H9 (cell line): ENCODE measurements at regions not wholly inside any gene's neighbourhood (a gene's known extent, or its start where the extent isn't known, plus 50 kb on each side); places are given as distances from the start of the nearest gene placed in this dataset.

Source experiments
- DNase-seq: peaks from one replicate; pipeline ENCODE4 v3.0.0-alpha.2; 2017
- H2AFZ ChIP-seq: one replicate; pipeline ENCODE4 v1.6.1; 2013; ENCODE audit warnings: mild to moderate bottlenecking, low read length, control low read depth, moderate library complexity
- H2AK5ac ChIP-seq: 2 replicates; pipeline ENCODE4 v1.6.1; 2013; ENCODE audit warnings: low read length, control low read depth, mixed read lengths; ENCODE audit not compliant: insufficient read length
- H2BK120ac ChIP-seq: one replicate; pipeline ENCODE4 v1.6.1; 2013; ENCODE audit warnings: low read depth, mild to moderate bottlenecking, low read length, control low read depth, inconsistent platforms; ENCODE audit not compliant: poor library complexity, severe bottlenecking
- H2BK12ac ChIP-seq: 2 replicates; pipeline ENCODE4 v1.6.1; 2013; ENCODE audit warnings: low read length, control low read depth, mixed read lengths, low read depth; ENCODE audit not compliant: insufficient read length
- H2BK15ac ChIP-seq: 2 replicates; pipeline ENCODE4 v1.6.1; 2013; ENCODE audit warnings: low read depth, low read length, control low read depth
- H2BK20ac ChIP-seq: one replicate; pipeline ENCODE4 v1.6.1; 2013; ENCODE audit warnings: low read depth, mild to moderate bottlenecking, low read length, control low read depth, inconsistent platforms; ENCODE audit not compliant: poor library complexity, severe bottlenecking
- H2BK5ac ChIP-seq: 2 replicates; pipeline ENCODE4 v1.6.1; 2013; ENCODE audit warnings: low read length, control low read depth, mixed read lengths; ENCODE audit not compliant: insufficient read length
- H3K14ac ChIP-seq: 2 replicates; pipeline ENCODE4 v1.6.1; 2013; ENCODE audit warnings: low read length, control low read depth; ENCODE audit not compliant: insufficient read depth
- H3K18ac ChIP-seq: 2 replicates; pipeline ENCODE4 v1.6.1; 2013; ENCODE audit warnings: low read depth, mild to moderate bottlenecking, mixed read lengths, low read length, control low read depth; ENCODE audit not compliant: insufficient read length
- H3K23ac ChIP-seq: 2 replicates; pipeline ENCODE4 v1.6.1; 2013; ENCODE audit warnings: low read length, control low read depth, mixed read lengths, low read depth; ENCODE audit not compliant: insufficient read length
- H3K23me2 ChIP-seq: 2 replicates; pipeline ENCODE4 v1.6.1; 2013; ENCODE audit warnings: low read depth, mild to moderate bottlenecking, mixed read lengths, low read length, control low read depth; ENCODE audit not compliant: insufficient read length, poor library complexity, severe bottlenecking
- H3K27ac ChIP-seq: 2 replicates; pipeline ENCODE4 v1.5.1; 2013; ENCODE audit warnings: low read length, control low read depth, mixed read lengths, low read depth; ENCODE audit not compliant: insufficient read length
- H3K27me3 ChIP-seq: 2 replicates; pipeline ENCODE4 v1.6.1; 2013; ENCODE audit warnings: low read length, control low read depth, inconsistent platforms; ENCODE audit not compliant: insufficient read depth
- H3K4ac ChIP-seq: 2 replicates; pipeline ENCODE4 v1.6.1; 2013; ENCODE audit warnings: low read depth, mild to moderate bottlenecking, control low read depth, inconsistent platforms, low read length, moderate library complexity
- H3K4me1 ChIP-seq: 2 replicates; pipeline ENCODE4 v1.6.1; 2013; ENCODE audit warnings: low read length, control low read depth, inconsistent platforms; ENCODE audit not compliant: insufficient read depth
- H3K4me2 ChIP-seq: 2 replicates; pipeline ENCODE4 v1.6.1; 2013; ENCODE audit warnings: low read length, control low read depth, mixed read lengths; ENCODE audit not compliant: insufficient read length, insufficient read depth
- H3K56ac ChIP-seq: 2 replicates; pipeline ENCODE4 v1.6.1; 2013; ENCODE audit warnings: low read depth, mild to moderate bottlenecking, mixed read lengths, low read length, control low read depth; ENCODE audit not compliant: insufficient read length
- H3K79me1 ChIP-seq: 2 replicates; pipeline ENCODE4 v1.6.1; 2013; ENCODE audit warnings: low read depth, mild to moderate bottlenecking, moderate library complexity, low read length, control low read depth, inconsistent platforms; ENCODE audit not compliant: insufficient read depth, poor library complexity, severe bottlenecking
- H3K79me2 ChIP-seq: 2 replicates; pipeline ENCODE4 v1.6.1; 2013; ENCODE audit warnings: low read length, control low read depth, inconsistent platforms; ENCODE audit not compliant: insufficient read depth
- H3K9ac ChIP-seq: 2 replicates; pipeline ENCODE4 v1.6.1; 2013; ENCODE audit warnings: low read length, control low read depth, mixed read lengths; ENCODE audit not compliant: insufficient read length; ENCODE audit errors: extremely low read depth
- H3K9me3 ChIP-seq: one replicate; pipeline ENCODE4 v1.6.1; 2013; ENCODE audit warnings: low read depth, low read length, inconsistent platforms; ENCODE audit not compliant: control insufficient read depth
- H3T11ph ChIP-seq: one replicate; pipeline ENCODE4 v1.6.1; 2013; ENCODE audit warnings: mild to moderate bottlenecking, low read length, control low read depth, inconsistent platforms
- H4K20me1 ChIP-seq: one replicate; pipeline ENCODE4 v1.6.1; 2013; ENCODE audit not compliant: control insufficient read depth, insufficient read length, insufficient read depth
- H4K5ac ChIP-seq: 2 replicates; pipeline ENCODE4 v1.6.1; 2013; ENCODE audit warnings: low read depth, mild to moderate bottlenecking, mixed read lengths, low read length, control low read depth; ENCODE audit not compliant: insufficient read length
- H4K8ac ChIP-seq: replicated peaks from 2 replicates; pipeline ENCODE4 v1.6.1; 2013; ENCODE audit warnings: low read length, control low read depth, mixed read lengths, low read depth; ENCODE audit not compliant: insufficient read length
- H4K91ac ChIP-seq: 2 replicates; pipeline ENCODE4 v1.6.1; 2013; ENCODE audit warnings: low read depth, mild to moderate bottlenecking, moderate library complexity, mixed read lengths, low read length, control low read depth; ENCODE audit not compliant: insufficient read length
- H3K27ac Mint-ChIP-seq, 3 experiments: 2 replicates in 2 of 3; 3 replicates in 1 of 3; pipeline ENCODE4 v1.8.0; 2020 to 2021; ENCODE audit warnings: mixed read lengths in 3 of 3, mild to moderate bottlenecking in 1 of 3, moderate library complexity in 1 of 3
- H3K27me3 Mint-ChIP-seq: 2 replicates; pipeline ENCODE4 v1.8.0; 2021; ENCODE audit warnings: low read depth, mild to moderate bottlenecking, moderate library complexity, mixed read lengths
- H3K36me3 Mint-ChIP-seq, 3 experiments: 2 replicates in 2 of 3; 3 replicates in 1 of 3; pipeline ENCODE4 v1.8.0; 2020 to 2021; ENCODE audit warnings: low read depth in 3 of 3, mixed read lengths in 3 of 3; ENCODE audit not compliant: insufficient read depth in 1 of 3
- H3K4me1 Mint-ChIP-seq, 2 experiments: 2 replicates each; pipeline ENCODE4 v1.8.0; 2020; ENCODE audit warnings: mixed read lengths in 2 of 2
- H3K4me3 Mint-ChIP-seq, 2 experiments: 2 replicates in 1 of 2; 3 replicates in 1 of 2; pipeline ENCODE4 v1.8.0; 2020 to 2021; ENCODE audit warnings: mild to moderate bottlenecking in 2 of 2, mixed read lengths in 2 of 2, moderate library complexity in 1 of 2
- H3K9me3 Mint-ChIP-seq, 2 experiments: 2 replicates in 1 of 2; 3 replicates in 1 of 2; pipeline ENCODE4 v1.8.0; 2020; ENCODE audit warnings: mild to moderate bottlenecking in 2 of 2, mixed read lengths in 2 of 2, moderate library complexity in 1 of 2
- WGBS: extraction: QIAGEN DNeasy Blood & Tissue Kit; methylation state at CpG from one replicate; pipeline ENCODE4 v1.1.7; 2013; ENCODE audit warnings: missing lambda C conversion rate, low lambda C conversion rate, mixed read lengths; ENCODE audit not compliant: insufficient read length; ENCODE audit errors: extremely low coverage; 5-methylcytosine and 5-hydroxymethylcytosine counted together
- TF ChIP-seq, protein P1 (sequence below): fragments of 200-600 bp; sonication (generic); conservative IDR thresholded peaks from 3 replicates; pipeline ENCODE4 v1.8.0; 2021; ENCODE audit warnings: antibody characterized with exemption, mild to moderate bottlenecking

- H2BK15ac ChIP-seq, result no peak overlapping the region
- no peaks in the 10 kb centered on the region for H3K9me3 ChIP-seq
- no peak overlapping the region for H4K8ac ChIP-seq
- H3K18ac ChIP-seq, result no peak overlapping the region
- Mint-ChIP-seq H3K4me1 (peaks cover 11 to 14% of the 10 kb centered on the region in 2 experiments), H3K27me3 (no peaks in the 10 kb centered on the region), H3K4me3 (no peak overlapping the region), H3K9me3 (peaks cover 0 to 5% of the 10 kb centered on the region in 2 experiments; a peak in 4 of 5 replicates), H3K27ac (no peak overlapping the region), H3K36me3 (peaks cover 0 to 6% (median 0%) of the 10 kb centered on the region in 3 experiments; a peak in 3 of 7 replicates)
- H3K14ac ChIP-seq, result no peak overlapping the region
- no peak overlapping the region for H2BK5ac ChIP-seq
- no peaks in the 10 kb centered on the region for H3K79me2 ChIP-seq
- no peaks in the 10 kb centered on the region for H4K20me1 ChIP-seq
- H2BK120ac ChIP-seq, result no peak overlapping the region
- no peak overlapping the region for H3K56ac ChIP-seq
- H3K79me1 ChIP-seq, result no peaks in the 10 kb centered on the region
- no CpG with 5 or more reads among the region's 2 CpGs for WGBS
- H4K91ac ChIP-seq, result no peak overlapping the region
- no peak for DNase-seq
- no peak overlapping the region for H2BK12ac ChIP-seq
- no peak overlapping the region for H4K5ac ChIP-seq
- H3K9ac ChIP-seq, result no peak overlapping the region
- no peaks in the 10 kb centered on the region for H3K27me3 ChIP-seq
- no peak overlapping the region for H3K23ac ChIP-seq
- no peak overlapping the region for H3K4ac ChIP-seq
- TF ChIP-seq, protein P1, sequence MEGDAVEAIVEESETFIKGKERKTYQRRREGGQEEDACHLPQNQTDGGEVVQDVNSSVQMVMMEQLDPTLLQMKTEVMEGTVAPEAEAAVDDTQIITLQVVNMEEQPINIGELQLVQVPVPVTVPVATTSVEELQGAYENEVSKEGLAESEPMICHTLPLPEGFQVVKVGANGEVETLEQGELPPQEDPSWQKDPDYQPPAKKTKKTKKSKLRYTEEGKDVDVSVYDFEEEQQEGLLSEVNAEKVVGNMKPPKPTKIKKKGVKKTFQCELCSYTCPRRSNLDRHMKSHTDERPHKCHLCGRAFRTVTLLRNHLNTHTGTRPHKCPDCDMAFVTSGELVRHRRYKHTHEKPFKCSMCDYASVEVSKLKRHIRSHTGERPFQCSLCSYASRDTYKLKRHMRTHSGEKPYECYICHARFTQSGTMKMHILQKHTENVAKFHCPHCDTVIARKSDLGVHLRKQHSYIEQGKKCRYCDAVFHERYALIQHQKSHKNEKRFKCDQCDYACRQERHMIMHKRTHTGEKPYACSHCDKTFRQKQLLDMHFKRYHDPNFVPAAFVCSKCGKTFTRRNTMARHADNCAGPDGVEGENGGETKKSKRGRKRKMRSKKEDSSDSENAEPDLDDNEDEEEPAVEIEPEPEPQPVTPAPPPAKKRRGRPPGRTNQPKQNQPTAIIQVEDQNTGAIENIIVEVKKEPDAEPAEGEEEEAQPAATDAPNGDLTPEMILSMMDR, result no peak
- no peak overlapping the region for H2AK5ac ChIP-seq
- no peak overlapping the region for H2BK20ac ChIP-seq
- no peak overlapping the region for H2AFZ ChIP-seq
- H3K23me2 ChIP-seq, result no peaks in the 10 kb centered on the region
- H3K4me2 ChIP-seq, result no peak overlapping the region
- H3K4me1 ChIP-seq, result no peaks in the 10 kb centered on the region
- H3K27ac ChIP-seq, result no peak overlapping the region
- no peak overlapping the region for H3T11ph ChIP-seq
These were observed 440.2 kb downstream of the FUT8 start for GRCh38 chr14:65852689-65853088.
